ENCODE measurements at regions not wholly inside any gene's neighbourhood (a gene's known extent, or its start where the extent isn't known, plus 50 kb on each side); places are given as distances from the start of the nearest gene placed in this dataset.

DNA sequence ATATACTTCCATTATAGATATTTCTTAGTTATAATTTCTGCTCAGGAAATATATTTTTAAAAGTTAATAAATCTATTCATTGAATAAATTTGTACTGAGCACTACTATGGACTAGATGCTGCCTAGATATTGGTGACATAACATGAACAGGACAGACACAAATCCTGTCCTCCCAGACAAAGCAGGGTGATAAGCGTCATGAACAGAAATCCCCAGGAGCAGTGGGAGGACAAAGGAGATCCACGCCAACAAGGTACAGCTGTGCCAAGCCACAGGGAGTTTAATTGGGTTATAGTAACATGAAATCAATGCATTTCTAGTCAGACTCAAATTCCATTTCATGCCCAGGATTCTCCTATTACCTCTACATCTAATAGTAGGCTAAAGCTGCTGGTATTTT is 171.8 kb upstream of the CPNE8 start:
- ATAC-seq (ENCODE audit: low FRiP score) (no peak), DNase-seq (ENCODE audit: low spot score) (no peak)
- TF ChIP-seq, protein P1, sequence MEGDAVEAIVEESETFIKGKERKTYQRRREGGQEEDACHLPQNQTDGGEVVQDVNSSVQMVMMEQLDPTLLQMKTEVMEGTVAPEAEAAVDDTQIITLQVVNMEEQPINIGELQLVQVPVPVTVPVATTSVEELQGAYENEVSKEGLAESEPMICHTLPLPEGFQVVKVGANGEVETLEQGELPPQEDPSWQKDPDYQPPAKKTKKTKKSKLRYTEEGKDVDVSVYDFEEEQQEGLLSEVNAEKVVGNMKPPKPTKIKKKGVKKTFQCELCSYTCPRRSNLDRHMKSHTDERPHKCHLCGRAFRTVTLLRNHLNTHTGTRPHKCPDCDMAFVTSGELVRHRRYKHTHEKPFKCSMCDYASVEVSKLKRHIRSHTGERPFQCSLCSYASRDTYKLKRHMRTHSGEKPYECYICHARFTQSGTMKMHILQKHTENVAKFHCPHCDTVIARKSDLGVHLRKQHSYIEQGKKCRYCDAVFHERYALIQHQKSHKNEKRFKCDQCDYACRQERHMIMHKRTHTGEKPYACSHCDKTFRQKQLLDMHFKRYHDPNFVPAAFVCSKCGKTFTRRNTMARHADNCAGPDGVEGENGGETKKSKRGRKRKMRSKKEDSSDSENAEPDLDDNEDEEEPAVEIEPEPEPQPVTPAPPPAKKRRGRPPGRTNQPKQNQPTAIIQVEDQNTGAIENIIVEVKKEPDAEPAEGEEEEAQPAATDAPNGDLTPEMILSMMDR (IDR thresholded peaks at IDR 0.05) = no peak

DNA sequence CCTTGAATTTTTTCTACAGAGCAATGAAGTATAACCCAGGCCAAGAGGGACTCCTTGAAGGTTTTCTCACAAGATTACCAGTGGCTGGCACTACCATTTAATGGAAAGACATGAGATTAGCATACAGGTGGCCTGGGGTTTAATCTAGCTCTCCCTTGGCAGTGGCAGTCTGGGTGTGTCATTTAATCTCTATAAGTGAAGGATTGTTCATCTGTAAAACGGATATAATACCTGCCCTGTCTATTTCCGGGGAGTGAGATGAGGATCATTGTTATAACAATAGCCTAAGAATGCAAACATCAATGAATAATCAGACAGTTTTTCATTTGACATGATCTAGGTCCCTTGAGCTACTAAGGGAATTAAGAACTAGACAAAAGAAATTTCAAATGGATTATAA is 168.7 kb upstream of the CPNE8 start:
- ATAC-seq (ENCODE audit: low FRiP score) (no peak), DNase-seq (ENCODE audit: low spot score) (no peak)
- TF ChIP-seq, protein P1 (IDR thresholded peaks at IDR 0.05) = no peak

DNA sequence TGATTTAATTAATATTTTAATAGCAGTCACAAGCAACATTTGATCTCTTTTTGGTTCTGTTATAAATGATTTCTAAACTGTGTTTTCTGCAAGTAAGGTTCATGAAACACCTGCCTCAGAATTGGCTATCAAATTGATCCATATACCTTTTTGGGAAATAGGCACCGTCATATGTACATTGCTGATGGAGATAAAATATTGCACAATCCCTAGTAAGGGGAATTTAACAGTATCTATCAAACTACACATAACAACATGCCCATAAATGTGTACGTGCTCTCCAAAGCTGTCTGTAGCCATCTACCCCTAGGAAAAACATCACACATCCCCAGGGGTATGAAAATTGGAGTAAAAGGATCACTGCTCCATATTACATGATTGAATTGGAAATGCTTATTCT is 167.3 kb upstream of the CPNE8 start:
- ATAC-seq (ENCODE audit: low FRiP score) = no peak

DNA sequence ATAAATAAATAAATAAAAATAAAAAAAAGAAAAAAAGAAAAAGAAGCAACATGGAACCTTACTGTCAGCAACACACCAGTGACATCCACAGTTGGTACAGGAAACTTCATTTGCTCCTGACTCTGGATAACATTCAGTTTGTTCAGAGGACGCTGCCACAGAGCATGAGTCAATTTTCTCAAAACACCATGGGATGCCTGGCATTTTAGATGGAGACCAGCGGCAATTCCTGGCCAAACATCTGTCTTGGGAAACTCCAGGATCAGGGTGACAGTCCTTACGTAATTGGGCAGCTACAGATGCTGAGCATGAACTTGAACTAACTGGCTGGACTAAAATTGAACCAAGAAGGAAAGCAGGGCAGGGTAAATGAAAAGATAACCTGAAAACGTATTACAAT is 166.2 kb upstream of the CPNE8 start:
- TF ChIP-seq, protein P1 (IDR thresholded peaks at IDR 0.05) = no peak
- DNase-seq (ENCODE audit: low spot score) = no peak
- no peak for ATAC-seq (ENCODE audit: low FRiP score)

More for the DNA sequence above, 167.3 kb upstream of the CPNE8 start:
- no peak for DNase-seq (ENCODE audit: low spot score)
- TF ChIP-seq, protein P1 (IDR thresholded peaks at IDR 0.05) = no peak

DNA sequence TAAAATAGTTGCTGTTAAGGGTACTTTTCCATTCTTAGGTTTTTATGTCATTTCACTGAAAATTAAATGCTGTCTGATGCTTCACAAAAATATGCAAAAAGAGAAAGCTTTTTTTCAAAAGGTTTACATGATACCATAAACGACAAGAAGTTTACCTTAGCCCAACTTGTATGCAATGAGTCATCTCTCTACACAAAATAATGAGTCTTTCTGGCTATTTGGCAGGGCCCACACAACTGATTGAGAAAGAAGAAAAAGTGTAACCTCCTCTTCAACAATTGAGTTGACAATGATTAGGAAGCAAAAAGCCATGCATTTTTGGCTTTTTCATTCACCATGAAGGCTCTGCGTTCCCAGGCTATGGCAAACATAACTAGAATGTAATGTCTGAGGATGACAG is 165.4 kb upstream of the CPNE8 start:
- no peak for DNase-seq (ENCODE audit: low spot score)
- no peak for ATAC-seq (ENCODE audit: low FRiP score)
- TF ChIP-seq, protein P1 (IDR thresholded peaks at IDR 0.05) = no peak

DNA sequence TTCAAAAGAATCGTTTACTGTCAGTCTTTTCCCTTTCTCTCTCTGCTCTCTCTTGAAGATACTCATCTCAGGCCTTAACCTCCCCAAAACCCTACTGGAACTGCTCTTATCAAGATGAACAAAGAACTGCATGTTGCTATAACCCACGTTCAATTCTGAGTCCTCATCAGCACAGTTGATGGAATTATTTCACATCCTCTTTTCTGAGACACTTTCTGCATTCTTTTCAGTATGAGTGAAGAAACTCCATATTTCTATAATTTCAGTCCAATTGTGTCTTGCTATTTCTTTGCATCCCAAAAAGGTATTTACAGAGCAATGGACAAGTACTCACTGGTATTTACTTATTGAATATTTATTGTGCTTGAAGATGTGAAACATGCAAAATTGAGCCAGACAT is 160.1 kb upstream of the CPNE8 start:
- ATAC-seq (ENCODE audit: low FRiP score) (no peak), DNase-seq (ENCODE audit: low spot score) (no peak)
- TF ChIP-seq, protein P1 (IDR thresholded peaks at IDR 0.05) = no peak

DNA sequence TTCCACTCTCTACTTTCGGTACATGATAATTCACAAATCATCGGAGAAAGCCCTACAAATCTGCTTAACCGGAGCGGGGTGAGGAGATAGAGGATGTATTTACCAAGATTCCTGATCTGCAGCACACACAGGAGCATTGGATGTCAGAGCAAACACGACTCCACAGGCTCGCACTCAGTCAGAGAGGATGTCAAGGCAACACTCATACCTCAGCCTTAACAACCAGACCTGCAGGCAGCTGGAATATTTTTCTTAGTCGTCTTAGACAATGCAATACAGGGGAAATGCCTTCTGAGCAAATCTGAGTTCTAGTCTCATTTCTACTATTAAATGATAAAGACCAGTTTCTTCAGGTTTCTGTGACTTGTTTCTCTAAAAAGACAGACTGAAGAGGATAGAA is 159.3 kb upstream of the CPNE8 start:
- TF ChIP-seq, protein P1 (IDR thresholded peaks at IDR 0.05) = no peak
- DNase-seq (ENCODE audit: low spot score) = no peak
- ATAC-seq (ENCODE audit: low FRiP score) = no peak
